ENCODE measurements at regions not wholly inside any gene's neighbourhood (a gene's known extent, or its start where the extent isn't known, plus 50 kb on each side); places are given as distances from the start of the nearest gene placed in this dataset.
A peak's percentile ranks its signal among the peaks of the same experiment; 100 is the strongest.

DNA sequence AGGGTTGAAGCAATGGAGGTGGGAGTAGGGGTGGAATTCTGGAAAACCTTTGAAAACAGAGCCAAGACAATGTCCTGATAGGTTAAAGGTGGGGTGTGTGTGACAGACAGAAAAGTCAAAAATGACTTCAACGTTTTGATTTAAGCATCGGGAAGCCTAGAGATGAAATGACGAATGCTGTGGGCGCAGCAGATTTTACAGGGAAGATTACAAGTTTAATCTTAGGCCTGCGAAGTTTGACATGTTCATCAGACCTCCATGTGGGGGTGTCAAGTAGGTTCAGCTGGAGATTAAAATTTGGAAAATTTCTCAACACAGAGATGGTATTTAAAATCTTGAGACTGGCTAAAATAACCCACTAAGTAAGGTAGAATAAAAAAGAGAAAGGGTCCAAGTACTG is 453.3 kb downstream of the TXNL1 start:
- Histone ChIP-seq H3K4me3 (ENCODE audit: low read length in 3 of 3) (no peak overlapping the region), H3K9me3 (ENCODE audit: control insufficient read depth in 3 of 3, low read length in 3 of 3) (no peaks in the 10 kb centered on the region), H3K27me3 (ENCODE audit: control insufficient read depth in 3 of 3, insufficient read depth in 3 of 3, low read length in 3 of 3) (no peaks in the 10 kb centered on the region), H3K4me1 (ENCODE audit: control insufficient read depth in 3 of 3, insufficient read depth in 3 of 3, low read length in 3 of 3) (no peaks in the 10 kb centered on the region), H3K27ac (ENCODE audit: low read depth, low read length) (no peak overlapping the region), H3K36me3 (ENCODE audit: control insufficient read depth in 3 of 3, insufficient read depth in 3 of 3, low read length in 3 of 3) (no peaks in the 10 kb centered on the region), H3K9ac (ENCODE audit: low read depth in 1 of 3, low read length in 3 of 3) (no peak overlapping the region)

DNA sequence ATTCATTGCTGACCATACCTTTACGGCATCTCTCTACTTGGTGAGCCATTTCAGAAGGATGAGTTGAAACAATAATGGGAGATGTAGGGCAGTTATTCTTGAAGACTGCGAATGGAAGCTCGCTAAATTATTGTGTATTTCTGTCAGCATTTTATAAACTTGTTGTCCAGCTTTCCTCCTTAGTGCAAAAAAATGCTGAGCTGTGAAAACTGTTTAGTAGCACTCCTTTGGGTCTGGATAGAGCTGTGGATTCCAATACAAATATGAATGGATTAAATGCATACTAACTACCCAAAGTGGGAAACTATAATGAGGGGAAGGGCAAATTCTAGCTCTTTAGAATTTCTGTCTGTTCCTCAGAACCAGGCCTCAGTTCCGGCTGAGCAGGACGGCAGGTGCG is 461.6 kb downstream of the TXNL1 start:
- Histone ChIP-seq H3K9me3 (ENCODE audit: control insufficient read depth in 3 of 3, low read length in 3 of 3) (no peaks in the 10 kb centered on the region), H3K4me1 (ENCODE audit: control insufficient read depth in 3 of 3, insufficient read depth in 3 of 3, low read length in 3 of 3) (no peaks in the 10 kb centered on the region), H3K9ac (ENCODE audit: low read depth in 1 of 3, low read length in 3 of 3) (no peak overlapping the region), H3K27me3 (ENCODE audit: control insufficient read depth in 3 of 3, insufficient read depth in 3 of 3, low read length in 3 of 3) (no peaks in the 10 kb centered on the region), H3K27ac (ENCODE audit: low read depth, low read length) (no peak overlapping the region), H3K36me3 (ENCODE audit: control insufficient read depth in 3 of 3, insufficient read depth in 3 of 3, low read length in 3 of 3) (no peaks in the 10 kb centered on the region), H3K4me3 (ENCODE audit: low read length in 3 of 3) (no peak overlapping the region)

DNA sequence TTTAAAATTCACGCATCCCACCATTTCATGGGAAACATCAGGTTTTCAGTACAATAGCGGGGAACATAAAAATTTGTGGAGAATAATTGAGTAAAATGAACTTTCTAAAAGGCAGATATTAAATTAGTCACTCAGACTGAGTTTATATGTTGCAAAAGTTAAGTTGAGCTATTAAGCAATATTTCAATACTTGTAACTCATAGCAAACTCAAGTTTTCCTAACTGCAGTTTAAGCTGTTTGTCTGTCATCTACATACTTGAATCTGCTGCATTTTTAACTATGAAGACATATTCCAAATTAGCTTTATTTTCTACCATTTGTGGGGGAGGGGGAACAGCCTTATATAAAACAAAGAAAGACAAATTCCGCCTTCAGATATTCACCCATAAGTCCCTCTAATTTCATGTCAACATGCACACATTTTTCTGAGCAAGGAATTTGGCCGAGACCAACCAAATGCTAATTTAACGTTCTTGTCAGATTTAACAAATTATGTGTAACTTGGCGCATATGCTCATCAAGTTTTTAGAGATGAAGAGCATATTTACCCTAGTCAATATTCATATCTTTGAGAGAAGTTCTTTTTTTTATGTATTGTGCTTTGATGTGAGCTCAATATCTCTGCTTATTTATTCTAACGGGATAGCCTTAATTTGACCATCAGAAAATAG is 462.9 kb downstream of the TXNL1 start:
- Histone ChIP-seq H3K36me3 (ENCODE audit: control insufficient read depth in 3 of 3, insufficient read depth in 3 of 3, low read length in 3 of 3) (no peaks in the 10 kb centered on the region), H3K27me3 (ENCODE audit: control insufficient read depth in 3 of 3, insufficient read depth in 3 of 3, low read length in 3 of 3) (no peaks in the 10 kb centered on the region), H3K4me3 (ENCODE audit: low read length in 3 of 3) (no peak overlapping the region), H3K9me3 (ENCODE audit: control insufficient read depth in 3 of 3, low read length in 3 of 3) (no peaks in the 10 kb centered on the region), H3K4me1 (ENCODE audit: control insufficient read depth in 3 of 3, insufficient read depth in 3 of 3, low read length in 3 of 3) (no peaks in the 10 kb centered on the region), H3K9ac (ENCODE audit: low read depth in 1 of 3, low read length in 3 of 3) (no peak overlapping the region), H3K27ac (ENCODE audit: low read depth, low read length) (no peak overlapping the region)

GRCh38 chr18:56173542-56174220 is 464.7 kb downstream of the TXNL1 start:
- Histone ChIP-seq H3K4me3 (ENCODE audit: low read length in 3 of 3) (no peak overlapping the region), H3K27ac (ENCODE audit: low read depth, low read length) (no peak overlapping the region), H3K4me1 (ENCODE audit: control insufficient read depth in 3 of 3, insufficient read depth in 3 of 3, low read length in 3 of 3) (no peaks in the 10 kb centered on the region), H3K36me3 (ENCODE audit: control insufficient read depth in 3 of 3, insufficient read depth in 3 of 3, low read length in 3 of 3) (no peaks in the 10 kb centered on the region), H3K9ac (ENCODE audit: low read depth in 1 of 3, low read length in 3 of 3) (no peak overlapping the region), H3K9me3 (ENCODE audit: control insufficient read depth in 3 of 3, low read length in 3 of 3) (no peaks in the 10 kb centered on the region), H3K27me3 (ENCODE audit: control insufficient read depth in 3 of 3, insufficient read depth in 3 of 3, low read length in 3 of 3) (no peaks in the 10 kb centered on the region)

DNA sequence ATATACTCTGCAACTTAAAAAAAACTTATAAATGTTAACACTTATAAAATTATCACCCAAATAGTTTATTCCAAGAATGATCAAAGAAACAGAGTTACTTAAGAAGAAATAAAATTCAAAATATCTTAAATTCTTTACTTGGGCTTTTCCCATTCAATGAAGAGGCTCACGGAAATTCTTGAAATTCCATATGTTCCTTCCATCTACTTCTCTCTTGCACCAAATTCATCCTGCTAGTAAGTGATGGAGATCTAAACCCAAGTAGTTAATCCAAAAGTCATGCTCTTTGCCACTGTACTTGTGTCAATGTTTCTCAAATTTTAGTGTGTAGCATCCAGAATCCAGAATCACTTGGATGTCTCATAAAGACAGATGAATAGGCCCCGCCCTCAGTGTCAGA is 465.9 kb downstream of the TXNL1 start:
- no peaks in the 10 kb centered on the region for H3K36me3 ChIP-seq (ENCODE audit: control insufficient read depth in 3 of 3, insufficient read depth in 3 of 3, low read length in 3 of 3)
- H3K4me3 ChIP-seq (ENCODE audit: low read length in 3 of 3), result no peak overlapping the region
- H3K27me3 ChIP-seq (ENCODE audit: control insufficient read depth in 3 of 3, insufficient read depth in 3 of 3, low read length in 3 of 3), result no peaks in the 10 kb centered on the region
- no peak overlapping the region for H3K9ac ChIP-seq (ENCODE audit: low read depth in 1 of 3, low read length in 3 of 3)
- H3K4me1 ChIP-seq (ENCODE audit: control insufficient read depth in 3 of 3, insufficient read depth in 3 of 3, low read length in 3 of 3), result peaks cover 0 to 3% (median 0%) of the 10 kb centered on the region in 3 donors
- no peaks in the 10 kb centered on the region for H3K9me3 ChIP-seq (ENCODE audit: control insufficient read depth in 3 of 3, low read length in 3 of 3)
- no peak overlapping the region for H3K27ac ChIP-seq (ENCODE audit: low read depth, low read length)

DNA sequence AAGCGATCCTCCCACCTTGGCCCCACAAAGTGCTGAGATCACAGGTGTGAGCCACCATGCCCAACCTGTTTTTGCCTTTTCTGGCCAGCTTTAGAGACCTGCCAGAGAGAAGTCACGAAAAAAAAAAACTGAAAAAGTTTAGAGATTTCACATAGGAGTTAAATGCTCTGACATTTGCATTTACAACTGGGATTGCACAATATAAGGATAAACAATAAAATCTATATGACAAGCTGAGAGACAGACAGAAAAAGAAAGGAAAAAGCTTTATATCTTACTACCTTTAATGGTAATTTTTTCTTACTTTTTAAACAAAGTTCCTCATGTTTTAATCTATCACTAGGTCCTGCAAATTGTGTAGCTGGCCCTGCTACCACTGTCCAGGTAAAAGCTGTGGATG is 466.5 kb downstream of the TXNL1 start:
- no peak overlapping the region for H3K9ac ChIP-seq (ENCODE audit: low read depth in 1 of 3, low read length in 3 of 3)
- no peak overlapping the region for H3K27ac ChIP-seq (ENCODE audit: low read depth, low read length)
- H3K36me3 ChIP-seq (ENCODE audit: control insufficient read depth in 3 of 3, insufficient read depth in 3 of 3, low read length in 3 of 3), result no peaks in the 10 kb centered on the region
- H3K9me3 ChIP-seq (ENCODE audit: control insufficient read depth in 3 of 3, low read length in 3 of 3), result no peaks in the 10 kb centered on the region
- peaks cover 0 to 4% (median 0%) of the 10 kb centered on the region in 3 donors for H3K4me1 ChIP-seq (ENCODE audit: control insufficient read depth in 3 of 3, insufficient read depth in 3 of 3, low read length in 3 of 3)
- no peaks in the 10 kb centered on the region for H3K27me3 ChIP-seq (ENCODE audit: control insufficient read depth in 3 of 3, insufficient read depth in 3 of 3, low read length in 3 of 3)
- H3K4me3 ChIP-seq (ENCODE audit: low read length in 3 of 3), result no peak overlapping the region

GRCh38 chr18:56168049-56168781 is 470.2 kb downstream of the TXNL1 start:
- H3K9ac ChIP-seq (ENCODE audit: low read depth in 1 of 3, low read length in 3 of 3), result no peak overlapping the region
- no peak overlapping the region for H3K4me3 ChIP-seq (ENCODE audit: low read length in 3 of 3)
- peaks cover 0 to 6% (median 0%) of the 10 kb centered on the region in 3 donors for H3K4me1 ChIP-seq (ENCODE audit: control insufficient read depth in 3 of 3, insufficient read depth in 3 of 3, low read length in 3 of 3)
- H3K36me3 ChIP-seq (ENCODE audit: control insufficient read depth in 3 of 3, insufficient read depth in 3 of 3, low read length in 3 of 3), result no peaks in the 10 kb centered on the region
- H3K9me3 ChIP-seq (ENCODE audit: control insufficient read depth in 3 of 3, low read length in 3 of 3), result no peaks in the 10 kb centered on the region
- H3K27me3 ChIP-seq (ENCODE audit: control insufficient read depth in 3 of 3, insufficient read depth in 3 of 3, low read length in 3 of 3), result no peaks in the 10 kb centered on the region
- peak overlapping the region; percentile 30 for H3K27ac ChIP-seq (ENCODE audit: low read depth, low read length)

GRCh38 chr18:56167366-56167765 is 471.0 kb downstream of the TXNL1 start:
- Histone ChIP-seq H3K27ac (ENCODE audit: low read depth, low read length) (no peak overlapping the region), H3K36me3 (ENCODE audit: control insufficient read depth in 3 of 3, insufficient read depth in 3 of 3, low read length in 3 of 3) (no peaks in the 10 kb centered on the region), H3K9me3 (ENCODE audit: control insufficient read depth in 3 of 3, low read length in 3 of 3) (no peaks in the 10 kb centered on the region), H3K9ac (ENCODE audit: low read depth in 1 of 3, low read length in 3 of 3) (no peak overlapping the region), H3K4me3 (ENCODE audit: low read length in 3 of 3) (no peak overlapping the region), H3K27me3 (ENCODE audit: control insufficient read depth in 3 of 3, insufficient read depth in 3 of 3, low read length in 3 of 3) (no peaks in the 10 kb centered on the region), H3K4me1 (ENCODE audit: control insufficient read depth in 3 of 3, insufficient read depth in 3 of 3, low read length in 3 of 3) (peaks cover 0 to 6% (median 0%) of the 10 kb centered on the region in 3 donors)

DNA sequence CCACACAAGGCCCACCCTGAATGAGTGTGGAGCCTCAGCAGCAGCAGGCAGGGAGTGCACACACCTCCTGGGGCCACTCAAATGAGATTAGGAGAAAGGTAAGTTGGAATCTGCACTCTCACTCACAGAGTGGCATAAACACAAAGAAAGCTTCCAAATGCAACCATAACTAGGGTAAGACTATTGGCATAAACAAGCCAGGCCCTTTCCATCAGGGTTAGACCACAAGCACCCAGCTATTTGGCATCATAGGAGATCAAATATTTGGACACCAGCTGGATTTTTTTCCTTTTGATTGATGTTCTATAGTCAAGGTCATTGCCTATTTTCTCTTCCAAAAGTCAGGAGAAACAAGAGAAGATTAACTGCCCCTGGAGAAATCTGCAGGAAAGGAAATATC is 471.5 kb downstream of the TXNL1 start:
- no peak overlapping the region for H3K9ac ChIP-seq (ENCODE audit: low read depth in 1 of 3, low read length in 3 of 3)
- no peaks in the 10 kb centered on the region for H3K27me3 ChIP-seq (ENCODE audit: control insufficient read depth in 3 of 3, insufficient read depth in 3 of 3, low read length in 3 of 3)
- no peak overlapping the region for H3K27ac ChIP-seq (ENCODE audit: low read depth, low read length)
- H3K36me3 ChIP-seq (ENCODE audit: control insufficient read depth in 3 of 3, insufficient read depth in 3 of 3, low read length in 3 of 3), result no peaks in the 10 kb centered on the region
- peaks cover 0 to 10% (median 0%) of the 10 kb centered on the region in 3 donors for H3K4me1 ChIP-seq (ENCODE audit: control insufficient read depth in 3 of 3, insufficient read depth in 3 of 3, low read length in 3 of 3)
- H3K9me3 ChIP-seq (ENCODE audit: control insufficient read depth in 3 of 3, low read length in 3 of 3), result no peaks in the 10 kb centered on the region
- no peak overlapping the region for H3K4me3 ChIP-seq (ENCODE audit: low read length in 3 of 3)
